GM21717 (cell line): ENCODE measurements at regions not wholly inside any gene's neighbourhood (a gene's known extent, or its start where the extent isn't known, plus 50 kb on each side); places are given as distances from the start of the nearest gene placed in this dataset.
"Not testable (repeated sequence)": the region's sequence is repeated elsewhere in the genome, so short reads cannot be mapped to it uniquely, and the experiment has no call there.

Experiments used
- ATAC-seq: cut with Tn5 transposase; IDR thresholded peaks from one replicate; pipeline ENCODE4 v1.9.1; 2021; ENCODE audit warnings: mild to moderate bottlenecking, moderate library complexity; ENCODE audit not compliant: unreplicated experiment

- no peak for ATAC-seq
Measured at GRCh38 chr1:172795741-172796140, 136.8 kb downstream of the FASLG start.

- not testable (repeated sequence) for ATAC-seq
Measured at GRCh38 chr1:172799804-172800203, 140.9 kb downstream of the FASLG start.

- no peak for ATAC-seq
Measured at GRCh38 chr1:172801771-172802322, 142.9 kb downstream of the FASLG start.

- ATAC-seq = no peak
Measured at GRCh38 chr1:172809750-172810149, 150.8 kb downstream of the FASLG start.

GRCh38 chr1:172810480-172811175, 151.7 kb downstream of the FASLG start:
- ATAC-seq = no peak

GRCh38 chr1:172811694-172812093, 152.8 kb downstream of the FASLG start:
- no peak for ATAC-seq

GRCh38 chr1:172812118-172812517, 153.2 kb downstream of the FASLG start:
- no peak for ATAC-seq

GRCh38 chr1:172813330-172813729, 154.4 kb downstream of the FASLG start:
- ATAC-seq = no peak

- ATAC-seq = no peak
Measured at GRCh38 chr1:172814428-172814827, 155.5 kb downstream of the FASLG start.

- ATAC-seq = no peak
Measured at GRCh38 chr1:172815740-172816139, 156.8 kb downstream of the FASLG start.

GRCh38 chr1:172818841-172819527, 160.1 kb downstream of the FASLG start:
- peak; percentile 93 for ATAC-seq

- no peak for ATAC-seq
Measured at GRCh38 chr1:172820475-172821158, 161.7 kb downstream of the FASLG start.

GRCh38 chr1:172821609-172822274, 162.8 kb downstream of the FASLG start:
- ATAC-seq = no peak

- no peak for ATAC-seq
Measured at GRCh38 chr1:172822886-172823285, 164.0 kb downstream of the FASLG start.

- no peak for ATAC-seq
Measured at GRCh38 chr1:172823534-172823933, 164.6 kb downstream of the FASLG start.

- ATAC-seq = no peak
Measured at GRCh38 chr1:172824209-172824608, 165.3 kb downstream of the FASLG start.

- ATAC-seq = no peak
Measured at GRCh38 chr1:172826096-172826741, 167.3 kb downstream of the FASLG start.

- ATAC-seq = no peak
Measured at GRCh38 chr1:172827301-172827700, 168.4 kb downstream of the FASLG start.

- no peak for ATAC-seq
Measured at GRCh38 chr1:172827841-172828240, 168.9 kb downstream of the FASLG start.

GRCh38 chr1:172832006-172832725, 173.3 kb downstream of the FASLG start:
- no peak for ATAC-seq
